ENCODE measurements at regions not wholly inside any gene's neighbourhood (a gene's known extent, or its start where the extent isn't known, plus 50 kb on each side); places are given as distances from the start of the nearest gene placed in this dataset.

- Histone ChIP-seq H3K4me3 (no peak overlapping the region), H3K27me3 (no peaks in the 10 kb centered on the region), H3K36me3 (no peaks in the 10 kb centered on the region), H3K27ac (no peak overlapping the region), H3K9me3 (no peaks in the 10 kb centered on the region), H3K4me1 (no peaks in the 10 kb centered on the region)
- intact Hi-C loops (cut with DNase I) = no loop called here
- no peak for DNase-seq (ENCODE audit: low spot score in 2 of 2)
- TF ChIP-seq CTCF (IDR thresholded peaks at IDR 0.05) = no peak
Observed at GRCh38 chr11:112400476-112401014, 139.9 kb upstream of the PLET1 start.

DNA sequence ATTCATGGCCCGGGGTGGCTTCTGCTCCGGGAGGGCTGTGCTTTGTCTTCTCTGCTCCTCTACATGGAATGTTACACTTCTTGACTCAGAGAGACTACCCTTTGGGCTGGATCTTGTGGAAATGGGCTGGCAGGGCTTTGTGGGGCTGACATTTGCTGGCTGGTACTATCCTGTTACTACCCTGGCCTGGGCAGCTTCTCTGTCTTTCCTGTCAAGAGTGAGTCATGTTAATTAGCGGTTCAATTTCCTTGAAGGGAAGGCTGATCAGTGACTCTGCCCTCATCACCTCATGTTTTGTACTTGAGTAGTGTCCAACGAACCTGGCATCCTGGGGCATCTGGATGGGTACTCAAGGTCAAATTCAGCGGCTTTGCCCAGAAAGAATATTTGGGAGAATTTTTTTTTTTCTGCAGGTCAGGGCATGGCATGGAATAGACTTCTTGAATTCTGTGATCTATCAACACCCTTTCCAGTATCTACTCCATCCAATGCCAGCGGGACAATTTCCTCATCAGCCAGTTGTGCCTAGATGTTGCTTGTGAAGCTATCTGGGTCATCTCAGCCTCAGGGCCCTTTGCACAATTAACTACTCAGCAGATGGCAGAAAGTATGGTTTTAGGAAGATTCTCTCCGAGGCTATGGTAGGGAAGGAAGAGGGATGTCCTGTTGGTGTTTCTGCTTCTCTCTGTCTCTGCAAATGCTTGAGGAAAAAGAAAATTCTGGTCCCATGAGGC, 140.5 kb upstream of the PLET1 start:
- intact Hi-C loops (cut with DNase I) = no loop called here
- no peaks in the 10 kb centered on the region for H3K27me3 ChIP-seq
- no peak overlapping the region for H3K27ac ChIP-seq
- no peak for DNase-seq (ENCODE audit: low spot score in 2 of 2)
- H3K9me3 ChIP-seq = no peaks in the 10 kb centered on the region
- H3K36me3 ChIP-seq = no peaks in the 10 kb centered on the region
- TF ChIP-seq CTCF (IDR thresholded peaks at IDR 0.05) = no peak
- H3K4me3 ChIP-seq = no peak overlapping the region
- no peaks in the 10 kb centered on the region for H3K4me1 ChIP-seq

DNA sequence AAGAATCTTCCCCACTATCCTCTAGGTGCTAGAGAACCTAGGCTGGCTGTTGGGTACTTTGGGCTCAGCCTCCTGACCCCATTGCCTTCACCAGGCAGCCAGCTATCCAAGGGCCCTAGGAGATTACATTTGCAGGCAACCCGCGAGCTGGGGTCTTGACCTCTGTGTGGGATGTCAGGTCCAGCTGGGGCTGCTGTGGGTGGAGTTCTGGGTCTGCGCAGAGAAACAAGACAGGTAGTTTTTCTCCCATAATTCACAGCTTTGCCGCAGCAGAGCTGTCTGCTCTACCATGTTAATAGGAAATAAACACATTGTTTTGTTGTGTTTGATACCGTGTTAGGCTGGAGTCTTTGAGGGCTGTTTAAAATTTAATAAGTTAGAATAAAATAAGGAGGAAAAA, 142.8 kb upstream of the PLET1 start:
- no peak overlapping the region for H3K27ac ChIP-seq
- no peak for TF ChIP-seq CTCF (IDR thresholded peaks at IDR 0.05)
- intact Hi-C loops (cut with DNase I) = no loop called here
- H3K27me3 ChIP-seq = no peaks in the 10 kb centered on the region
- no peaks in the 10 kb centered on the region for H3K4me1 ChIP-seq
- no peak for DNase-seq (ENCODE audit: low spot score in 2 of 2)
- no peak overlapping the region for H3K4me3 ChIP-seq
- H3K36me3 ChIP-seq = no peaks in the 10 kb centered on the region
- H3K9me3 ChIP-seq = no peaks in the 10 kb centered on the region

DNA sequence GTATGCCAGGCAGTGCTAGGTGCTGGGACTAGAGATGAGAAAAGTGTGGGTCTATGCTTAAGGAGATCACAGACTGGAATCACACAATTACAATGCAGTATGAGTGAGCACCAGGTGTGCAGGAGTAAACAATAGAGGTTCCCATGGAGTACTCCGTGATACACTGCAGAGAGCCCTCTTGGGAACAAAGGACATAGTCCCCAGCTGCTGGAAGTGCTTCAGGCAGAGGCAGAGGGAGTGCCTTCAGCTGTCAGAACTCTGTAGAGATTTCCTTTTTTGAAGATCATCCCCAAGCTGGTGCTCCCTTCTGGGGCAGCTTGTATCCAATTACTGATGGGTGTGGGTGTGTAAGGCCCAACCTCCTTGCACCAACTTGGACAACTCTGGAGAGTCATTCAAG, 143.5 kb upstream of the PLET1 start:
- H3K27ac ChIP-seq = no peak overlapping the region
- intact Hi-C loops (cut with DNase I) = no loop called here
- no peaks in the 10 kb centered on the region for H3K36me3 ChIP-seq
- no peak for DNase-seq (ENCODE audit: low spot score in 2 of 2)
- H3K4me3 ChIP-seq = no peak overlapping the region
- no peaks in the 10 kb centered on the region for H3K9me3 ChIP-seq
- no peaks in the 10 kb centered on the region for H3K4me1 ChIP-seq
- no peaks in the 10 kb centered on the region for H3K27me3 ChIP-seq
- TF ChIP-seq CTCF (IDR thresholded peaks at IDR 0.05) = no peak

GRCh38 chr11:112408517-112408916, 147.9 kb upstream of the PLET1 start:
- Histone ChIP-seq H3K9me3 (no peaks in the 10 kb centered on the region), H3K27me3 (no peaks in the 10 kb centered on the region), H3K36me3 (no peaks in the 10 kb centered on the region), H3K4me3 (no peak overlapping the region), H3K4me1 (no peaks in the 10 kb centered on the region), H3K27ac (no peak overlapping the region)
- intact Hi-C loops (cut with DNase I) = no loop called here
- no peak for TF ChIP-seq CTCF (IDR thresholded peaks at IDR 0.05)
- DNase-seq (ENCODE audit: low spot score in 2 of 2) = no peak
